ENCODE measurements at regions not wholly inside any gene's neighbourhood (a gene's known extent, or its start where the extent isn't known, plus 50 kb on each side); places are given as distances from the start of the nearest gene placed in this dataset.

- intact Hi-C loops (cut with DNase I): no loop called here
- DNase-seq (ENCODE audit: extremely low spot score): no peak
- H3K27ac ChIP-seq (replicated peaks in 1 of 4): peak overlapping the region in 1 of 4 donors; percentile 7
- H3K27me3 ChIP-seq: no peaks in the 10 kb centered on the region
- 90% methylated on average over 5 of the region's 5 CpGs for WGBS
- TF ChIP-seq EP300 (IDR thresholded peaks at IDR 0.05): no peak
- TF ChIP-seq POLR2A (IDR thresholded peaks at IDR 0.05; ENCODE audit: low read depth): no peak
- TF ChIP-seq POLR2AphosphoS5 (IDR thresholded peaks at IDR 0.05): no peak
- no peak for TF ChIP-seq CTCF (IDR thresholded peaks at IDR 0.05)
- H3K36me3 ChIP-seq: no peaks in the 10 kb centered on the region
- H3K9me3 ChIP-seq: peaks cover 0 to 7% (median 0%) of the 10 kb centered on the region in 4 donors
- H3K4me1 ChIP-seq: peaks cover 0 to 11% (median 6%) of the 10 kb centered on the region in 4 donors
- no peak overlapping the region for H3K4me3 ChIP-seq
Measured at GRCh38 chr2:8515864-8516533, 165.9 kb upstream of the ID2 start.

GRCh38 chr2:8517850-8518498, 163.9 kb upstream of the ID2 start:
- intact Hi-C loops (cut with DNase I): no loop called here

GRCh38 chr2:8518979-8519668, 162.7 kb upstream of the ID2 start:
- peaks cover 0 to 5% (median 0%) of the 10 kb centered on the region in 4 donors for H3K9me3 ChIP-seq
- no peaks in the 10 kb centered on the region for H3K27me3 ChIP-seq
- H3K4me1 ChIP-seq: peaks cover 0 to 11% (median 8%) of the 10 kb centered on the region in 4 donors
- no peak for DNase-seq (ENCODE audit: extremely low spot score)
- no peak overlapping the region for H3K4me3 ChIP-seq
- TF ChIP-seq POLR2A (IDR thresholded peaks at IDR 0.05; ENCODE audit: low read depth): no peak
- no peak for TF ChIP-seq CTCF (IDR thresholded peaks at IDR 0.05)
- TF ChIP-seq EP300 (IDR thresholded peaks at IDR 0.05): no peak
- H3K36me3 ChIP-seq: no peaks in the 10 kb centered on the region
- intact Hi-C loops (cut with DNase I): no loop called here
- WGBS: 84% methylated on average over 8 of the region's 8 CpGs
- no peak overlapping the region for H3K27ac ChIP-seq (replicated peaks in 1 of 4)

More at GRCh38 chr2:8517850-8518498, 163.9 kb upstream of the ID2 start:
- Histone ChIP-seq H3K27me3 (no peaks in the 10 kb centered on the region), H3K27ac (replicated peaks in 1 of 4) (no peak overlapping the region), H3K9me3 (peaks cover 0 to 7% (median 0%) of the 10 kb centered on the region in 4 donors), H3K4me1 (peaks cover 0 to 11% (median 7%) of the 10 kb centered on the region in 4 donors), H3K4me3 (no peak overlapping the region), H3K36me3 (no peaks in the 10 kb centered on the region)
- WGBS: 98% methylated on average over 9 of the region's 16 CpGs
- TF ChIP-seq POLR2AphosphoS5 (IDR thresholded peaks at IDR 0.05) (no peak), POLR2A (IDR thresholded peaks at IDR 0.05; ENCODE audit: low read depth) (no peak), CTCF (IDR thresholded peaks at IDR 0.05) (no peak), EP300 (IDR thresholded peaks at IDR 0.05) (no peak)
- no peak for DNase-seq (ENCODE audit: extremely low spot score)

GRCh38 chr2:8520791-8521344, 161.0 kb upstream of the ID2 start:
- no peaks in the 10 kb centered on the region for H3K27me3 ChIP-seq
- peaks cover 6 to 12% (median 7%) of the 10 kb centered on the region in 4 donors for H3K4me1 ChIP-seq
- no peak overlapping the region for H3K27ac ChIP-seq (replicated peaks in 1 of 4)
- TF ChIP-seq POLR2A (IDR thresholded peaks at IDR 0.05; ENCODE audit: low read depth): no peak
- no peak for TF ChIP-seq CTCF (IDR thresholded peaks at IDR 0.05)
- TF ChIP-seq EP300 (IDR thresholded peaks at IDR 0.05): no peak
- no peak for TF ChIP-seq POLR2AphosphoS5 (IDR thresholded peaks at IDR 0.05)
- no peak overlapping the region for H3K4me3 ChIP-seq
- intact Hi-C loops (cut with DNase I): no loop called here
- no peaks in the 10 kb centered on the region for H3K36me3 ChIP-seq
- no peaks in the 10 kb centered on the region for H3K9me3 ChIP-seq
- DNase-seq (ENCODE audit: extremely low spot score): no peak
- WGBS: 89% methylated on average over 5 of the region's 5 CpGs

All from esophagus muscularis mucosa (tissue), 4 donors.